Thyroid gland (tissue), 4 donors: ENCODE measurements at regions not wholly inside any gene's neighbourhood (a gene's known extent, or its start where the extent isn't known, plus 50 kb on each side); places are given as distances from the start of the nearest gene placed in this dataset.

Source experiments
- POLR2A ChIP-seq, 2 donors: fragments of 450-650 bp; IDR thresholded peaks; one replicate each; pipeline ENCODE4 v1.6.1; 2017; ENCODE audit warnings: antibody characterized with exemption in 2 of 2, mild to moderate bottlenecking in 2 of 2, moderate library complexity in 1 of 2
- TF ChIP-seq, protein P1 (sequence below), 6 experiments: fragments of 200-600 bp in 3 of 6; fragments of 450-650 bp in 3 of 6; sonication (generic) in 3 of 6; IDR thresholded peaks; one replicate each; pipeline ENCODE4 v1.5.1; 2016 to 2019; ENCODE audit warnings: antibody characterized with exemption in 6 of 6, mild to moderate bottlenecking in 2 of 6, inconsistent platforms in 1 of 6, moderate library complexity in 1 of 6

DNA sequence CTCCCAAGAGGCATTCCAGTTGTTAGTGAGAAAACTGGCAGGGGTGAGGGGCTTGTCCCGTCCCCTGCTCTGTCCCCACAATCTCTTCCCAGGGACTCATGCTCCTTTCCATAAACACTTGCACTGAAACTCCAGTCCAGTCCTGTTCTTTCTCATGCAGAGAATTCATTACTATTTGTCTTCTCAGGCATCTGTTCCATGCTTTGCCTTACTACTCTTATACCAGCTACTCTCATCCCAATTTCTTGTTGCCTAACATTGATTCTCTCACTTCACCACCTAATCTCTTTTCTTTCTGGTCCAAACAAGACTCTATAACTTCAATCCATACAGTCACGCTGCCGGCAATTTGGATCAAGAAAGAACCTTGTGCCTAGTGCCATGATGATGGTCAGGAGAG, 97.1 kb upstream of the VEGFC start:
- TF ChIP-seq POLR2A (IDR thresholded peaks at IDR 0.05) = no peak
- TF ChIP-seq, protein P1, sequence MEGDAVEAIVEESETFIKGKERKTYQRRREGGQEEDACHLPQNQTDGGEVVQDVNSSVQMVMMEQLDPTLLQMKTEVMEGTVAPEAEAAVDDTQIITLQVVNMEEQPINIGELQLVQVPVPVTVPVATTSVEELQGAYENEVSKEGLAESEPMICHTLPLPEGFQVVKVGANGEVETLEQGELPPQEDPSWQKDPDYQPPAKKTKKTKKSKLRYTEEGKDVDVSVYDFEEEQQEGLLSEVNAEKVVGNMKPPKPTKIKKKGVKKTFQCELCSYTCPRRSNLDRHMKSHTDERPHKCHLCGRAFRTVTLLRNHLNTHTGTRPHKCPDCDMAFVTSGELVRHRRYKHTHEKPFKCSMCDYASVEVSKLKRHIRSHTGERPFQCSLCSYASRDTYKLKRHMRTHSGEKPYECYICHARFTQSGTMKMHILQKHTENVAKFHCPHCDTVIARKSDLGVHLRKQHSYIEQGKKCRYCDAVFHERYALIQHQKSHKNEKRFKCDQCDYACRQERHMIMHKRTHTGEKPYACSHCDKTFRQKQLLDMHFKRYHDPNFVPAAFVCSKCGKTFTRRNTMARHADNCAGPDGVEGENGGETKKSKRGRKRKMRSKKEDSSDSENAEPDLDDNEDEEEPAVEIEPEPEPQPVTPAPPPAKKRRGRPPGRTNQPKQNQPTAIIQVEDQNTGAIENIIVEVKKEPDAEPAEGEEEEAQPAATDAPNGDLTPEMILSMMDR (IDR thresholded peaks at IDR 0.05) = no peak
